ENCODE measurements at regions not wholly inside any gene's neighbourhood (a gene's known extent, or its start where the extent isn't known, plus 50 kb on each side); places are given as distances from the start of the nearest gene placed in this dataset.
"Not testable (repeated sequence)": the region's sequence is repeated elsewhere in the genome, so short reads cannot be mapped to it uniquely, and the experiment has no call there.

GRCh38 chr7:159209429-159209828, 64.8 kb upstream of the VIPR2 start:
- no peak for DNase-seq
- TF ChIP-seq POLR2A (IDR thresholded peaks at IDR 0.05; ENCODE audit: low read length) (no peak), GATA1 (IDR thresholded peaks at IDR 0.05; ENCODE audit: low read depth, low read length) (no peak)

GRCh38 chr7:159207951-159208350, 63.3 kb upstream of the VIPR2 start:
- DNase-seq = no peak
- TF ChIP-seq POLR2A (IDR thresholded peaks at IDR 0.05; ENCODE audit: low read length) (no peak), GATA1 (IDR thresholded peaks at IDR 0.05; ENCODE audit: low read depth, low read length) (no peak)

DNA sequence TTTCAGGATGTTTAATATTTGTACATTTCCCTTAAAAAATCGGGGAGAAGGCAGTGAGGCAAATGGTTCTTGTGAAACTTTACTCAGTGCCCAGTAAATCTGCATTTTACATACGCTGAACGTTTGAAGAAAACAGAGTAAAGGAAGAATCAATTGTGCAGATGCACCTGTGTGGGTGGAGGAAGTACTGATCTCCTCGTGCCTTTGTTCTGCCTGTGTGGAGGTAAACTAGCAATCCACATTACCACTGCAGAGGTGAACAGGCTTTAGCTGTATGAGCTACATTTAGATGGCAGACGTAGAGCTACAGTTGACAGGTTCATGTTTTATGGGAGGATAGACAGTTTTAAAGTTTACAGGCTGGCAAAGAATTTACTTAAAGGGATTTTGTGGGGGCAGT, 62.7 kb upstream of the VIPR2 start:
- TF ChIP-seq GATA1 (IDR thresholded peaks at IDR 0.05; ENCODE audit: low read depth, low read length) = no peak
- no peak for TF ChIP-seq POLR2A (IDR thresholded peaks at IDR 0.05; ENCODE audit: low read length)
- DNase-seq = no peak

DNA sequence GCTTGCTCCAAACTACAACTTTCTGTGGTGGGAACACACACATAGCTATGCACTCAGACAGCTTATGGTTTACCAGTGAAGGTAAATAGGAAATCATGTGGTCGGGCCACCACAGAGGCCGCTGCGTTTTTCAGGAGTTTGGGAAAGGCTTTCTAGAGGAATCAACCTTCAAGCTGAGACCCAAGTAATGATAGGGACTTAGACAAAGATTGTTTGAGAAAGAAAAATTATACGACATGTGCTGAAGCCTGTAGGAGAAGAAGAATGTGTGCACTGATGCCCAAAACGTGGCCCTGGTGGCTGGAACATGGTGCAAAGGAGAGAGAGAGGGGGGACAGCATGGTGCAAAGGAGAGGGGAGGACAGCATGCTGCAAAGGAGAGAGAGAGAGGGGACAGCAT, 61.2 kb upstream of the VIPR2 start:
- DNase-seq = no peak
- TF ChIP-seq GATA1 (IDR thresholded peaks at IDR 0.05; ENCODE audit: low read depth, low read length) = no peak
- TF ChIP-seq POLR2A (IDR thresholded peaks at IDR 0.05; ENCODE audit: low read length) = no peak

- no peak for TF ChIP-seq POLR2A (IDR thresholded peaks at IDR 0.05; ENCODE audit: low read length)
- TF ChIP-seq GATA1 (IDR thresholded peaks at IDR 0.05; ENCODE audit: low read depth, low read length) = no peak
- no peak for DNase-seq
Observed at GRCh38 chr7:159204664-159205063, 60.0 kb upstream of the VIPR2 start.

GRCh38 chr7:159203253-159203652, 58.6 kb upstream of the VIPR2 start:
- DNase-seq = not testable (repeated sequence)

DNA sequence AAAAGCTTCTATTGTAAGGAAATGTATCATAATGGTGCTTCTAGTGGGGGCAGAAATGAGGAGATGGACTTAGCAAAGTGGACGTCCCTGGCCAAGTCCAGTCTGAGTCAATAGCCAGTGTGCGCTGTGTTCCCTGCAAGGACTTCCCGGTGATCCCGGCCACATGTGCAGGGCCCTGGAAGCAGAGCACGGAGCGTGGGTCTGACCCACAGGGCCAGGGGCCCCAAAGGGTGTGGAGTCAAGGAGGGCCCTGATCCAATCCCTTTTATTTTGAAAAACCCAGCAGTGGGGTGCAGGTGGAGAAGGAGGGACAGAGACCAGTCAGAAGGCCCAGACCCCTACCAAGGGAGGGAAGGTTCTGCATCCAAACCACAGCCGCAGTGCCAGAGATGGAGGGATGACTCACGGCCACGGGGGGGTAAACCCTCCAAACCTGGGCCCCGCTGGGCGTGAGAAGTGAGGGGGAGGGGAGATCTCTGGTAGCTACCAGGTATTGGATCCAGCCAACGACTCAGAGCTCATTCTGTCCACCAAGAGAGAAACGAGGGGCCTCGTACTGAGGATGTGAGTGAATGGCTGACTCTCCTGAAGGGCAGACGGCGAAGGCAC, 57.2 kb upstream of the VIPR2 start:
- DNase-seq = no peak
- no peak for TF ChIP-seq GATA1 (IDR thresholded peaks at IDR 0.05; ENCODE audit: low read depth, low read length)
- no peak for TF ChIP-seq POLR2A (IDR thresholded peaks at IDR 0.05; ENCODE audit: low read length)

GRCh38 chr7:159200421-159200820, 55.8 kb upstream of the VIPR2 start:
- TF ChIP-seq POLR2A (IDR thresholded peaks at IDR 0.05; ENCODE audit: low read length) (no peak), GATA1 (IDR thresholded peaks at IDR 0.05; ENCODE audit: low read depth, low read length) (no peak)
- no peak for DNase-seq

- DNase-seq = no peak
- TF ChIP-seq POLR2A (IDR thresholded peaks at IDR 0.05; ENCODE audit: low read length) = no peak
- TF ChIP-seq GATA1 (IDR thresholded peaks at IDR 0.05; ENCODE audit: low read depth, low read length) = no peak
Observed at GRCh38 chr7:159198016-159198724, 53.5 kb upstream of the VIPR2 start.

DNA sequence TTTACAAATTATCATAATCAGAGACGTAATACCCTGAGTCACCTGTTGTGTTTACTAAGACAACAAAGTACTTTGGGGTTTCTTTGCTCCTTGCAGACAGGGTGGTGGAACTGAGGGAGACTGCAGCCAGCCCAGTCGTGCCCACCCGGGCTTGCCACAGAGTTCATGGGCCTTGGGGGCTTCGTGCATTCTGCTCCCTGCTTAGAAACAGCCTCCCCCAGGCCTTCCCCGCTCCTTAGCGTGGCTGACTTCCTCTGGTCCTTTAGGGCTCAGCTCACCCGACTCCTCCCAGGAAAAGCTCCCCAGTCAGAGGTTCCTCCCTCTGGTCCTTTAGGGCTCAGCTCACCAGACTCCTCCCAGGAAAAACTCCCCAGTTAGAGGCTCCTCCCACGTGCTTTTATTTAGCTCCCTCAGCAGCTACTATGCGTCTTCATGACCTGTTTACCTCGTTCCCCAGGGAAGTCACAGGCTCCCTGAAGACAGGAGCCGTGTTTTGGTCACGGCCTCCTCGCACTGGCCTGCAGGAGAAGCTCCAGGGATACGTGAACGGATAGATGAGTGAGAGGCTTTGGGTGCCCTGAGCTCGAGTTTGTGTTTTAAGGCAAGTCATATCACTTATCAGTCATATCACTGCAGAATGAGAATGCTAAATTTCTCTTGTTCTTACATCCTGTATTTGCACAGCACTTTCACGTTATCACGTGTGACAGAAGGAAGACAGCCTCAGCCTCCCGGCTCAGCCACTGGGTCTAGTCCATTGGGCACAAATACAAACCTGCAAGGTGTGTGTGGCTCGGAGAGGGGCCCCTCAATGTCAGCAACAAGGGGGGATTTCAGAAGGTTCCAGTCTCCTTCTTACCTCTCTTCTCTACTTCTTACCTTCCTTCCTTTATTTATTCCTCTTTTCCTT, 52.7 kb upstream of the VIPR2 start:
- TF ChIP-seq POLR2A (IDR thresholded peaks at IDR 0.05; ENCODE audit: low read length) = peak; percentile 43
- TF ChIP-seq GATA1 (IDR thresholded peaks at IDR 0.05; ENCODE audit: low read depth, low read length) = no peak
- DNase-seq = no peak

DNA sequence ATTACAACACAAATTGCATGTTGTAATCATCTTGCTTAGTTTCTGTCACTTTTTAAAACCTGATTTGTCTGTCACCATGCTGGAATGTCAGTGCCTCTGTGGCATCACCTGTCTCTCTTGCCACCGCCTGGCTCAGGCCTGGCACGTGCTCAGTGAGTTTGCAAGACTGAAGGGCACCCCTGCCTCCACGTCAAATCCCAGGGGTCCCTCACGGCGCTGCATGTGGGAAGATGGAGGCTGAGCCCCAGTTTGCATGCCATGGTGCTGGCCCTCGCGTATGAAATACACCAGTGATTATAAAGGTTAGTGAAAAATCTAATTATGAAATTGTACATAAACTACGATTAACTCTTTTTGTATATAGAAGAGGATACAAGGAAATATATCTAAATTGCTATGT, 51.9 kb upstream of the VIPR2 start:
- TF ChIP-seq GATA1 (IDR thresholded peaks at IDR 0.05; ENCODE audit: low read depth, low read length) (no peak), POLR2A (IDR thresholded peaks at IDR 0.05; ENCODE audit: low read length) (no peak)
- DNase-seq = no peak

- DNase-seq = no peak
- TF ChIP-seq POLR2A (IDR thresholded peaks at IDR 0.05; ENCODE audit: low read length) (no peak), GATA1 (IDR thresholded peaks at IDR 0.05; ENCODE audit: low read depth, low read length) (no peak)
Observed at GRCh38 chr7:159195946-159196345, 51.3 kb upstream of the VIPR2 start.

Measured in erythroblast (primary cell).